ENCODE measurements at regions not wholly inside any gene's neighbourhood (a gene's known extent, or its start where the extent isn't known, plus 50 kb on each side); places are given as distances from the start of the nearest gene placed in this dataset.
A peak's percentile ranks its signal among the peaks of the same experiment; 100 is the strongest.
"Not testable (repeated sequence)": the region's sequence is repeated elsewhere in the genome, so short reads cannot be mapped to it uniquely, and the experiment has no call there.

GRCh38 chr9:105098370-105098769 is 146.1 kb upstream of the SLC44A1 start:
- no peak for DNase-seq (ENCODE audit: low read depth)

GRCh38 chr9:105103776-105104175 is 140.7 kb upstream of the SLC44A1 start:
- peak; percentile 52 for DNase-seq (ENCODE audit: low read depth)

GRCh38 chr9:105114318-105114717 is 130.1 kb upstream of the SLC44A1 start:
- no peak for DNase-seq (ENCODE audit: low read depth)

GRCh38 chr9:105114964-105115728 is 129.3 kb upstream of the SLC44A1 start:
- peak; percentile 85 for DNase-seq (ENCODE audit: low read depth)

GRCh38 chr9:105116052-105116868 is 128.2 kb upstream of the SLC44A1 start:
- DNase-seq (ENCODE audit: low read depth) = no peak

GRCh38 chr9:105117234-105117633 is 127.2 kb upstream of the SLC44A1 start:
- DNase-seq (ENCODE audit: low read depth) = no peak

GRCh38 chr9:105118636-105119035 is 125.8 kb upstream of the SLC44A1 start:
- DNase-seq (ENCODE audit: low read depth) = no peak

GRCh38 chr9:105119156-105119555 is 125.3 kb upstream of the SLC44A1 start:
- DNase-seq (ENCODE audit: low read depth) = no peak

- no peak for DNase-seq (ENCODE audit: low read depth)
Observed at GRCh38 chr9:105121861-105122430, 122.5 kb upstream of the SLC44A1 start.

- DNase-seq (ENCODE audit: low read depth) = not testable (repeated sequence)
Observed at GRCh38 chr9:105124598-105124997, 119.9 kb upstream of the SLC44A1 start.

- DNase-seq (ENCODE audit: low read depth) = no peak
Observed at GRCh38 chr9:105126226-105126625, 118.2 kb upstream of the SLC44A1 start.

- DNase-seq (ENCODE audit: low read depth) = peak; percentile 88
Observed at GRCh38 chr9:105127863-105128220, 116.6 kb upstream of the SLC44A1 start.

- DNase-seq (ENCODE audit: low read depth) = no peak
Observed at GRCh38 chr9:105128908-105129600, 115.4 kb upstream of the SLC44A1 start.

GRCh38 chr9:105129731-105130130 is 114.7 kb upstream of the SLC44A1 start:
- no peak for DNase-seq (ENCODE audit: low read depth)

GRCh38 chr9:105131981-105132380 is 112.5 kb upstream of the SLC44A1 start:
- DNase-seq (ENCODE audit: low read depth) = no peak

GRCh38 chr9:105132606-105133005 is 111.8 kb upstream of the SLC44A1 start:
- peak; percentile 94 for DNase-seq (ENCODE audit: low read depth)

- no peak for DNase-seq (ENCODE audit: low read depth)
Observed at GRCh38 chr9:105138306-105138801, 106.1 kb upstream of the SLC44A1 start.

- no peak for DNase-seq (ENCODE audit: low read depth)
Observed at GRCh38 chr9:105141146-105141975, 103.1 kb upstream of the SLC44A1 start.

- no peak for DNase-seq (ENCODE audit: low read depth)
Observed at GRCh38 chr9:105141976-105142250, 102.5 kb upstream of the SLC44A1 start.

GRCh38 chr9:105142406-105143135 is 101.9 kb upstream of the SLC44A1 start:
- no peak for DNase-seq (ENCODE audit: low read depth)

Measured in HT1080 (cell line).